ENCODE measurements at regions not wholly inside any gene's neighbourhood (a gene's known extent, or its start where the extent isn't known, plus 50 kb on each side); places are given as distances from the start of the nearest gene placed in this dataset.

- DNase-seq: no peak
These were observed 155.6 kb upstream of the HAAO start for GRCh38 chr2:42947809-42948600.

DNA sequence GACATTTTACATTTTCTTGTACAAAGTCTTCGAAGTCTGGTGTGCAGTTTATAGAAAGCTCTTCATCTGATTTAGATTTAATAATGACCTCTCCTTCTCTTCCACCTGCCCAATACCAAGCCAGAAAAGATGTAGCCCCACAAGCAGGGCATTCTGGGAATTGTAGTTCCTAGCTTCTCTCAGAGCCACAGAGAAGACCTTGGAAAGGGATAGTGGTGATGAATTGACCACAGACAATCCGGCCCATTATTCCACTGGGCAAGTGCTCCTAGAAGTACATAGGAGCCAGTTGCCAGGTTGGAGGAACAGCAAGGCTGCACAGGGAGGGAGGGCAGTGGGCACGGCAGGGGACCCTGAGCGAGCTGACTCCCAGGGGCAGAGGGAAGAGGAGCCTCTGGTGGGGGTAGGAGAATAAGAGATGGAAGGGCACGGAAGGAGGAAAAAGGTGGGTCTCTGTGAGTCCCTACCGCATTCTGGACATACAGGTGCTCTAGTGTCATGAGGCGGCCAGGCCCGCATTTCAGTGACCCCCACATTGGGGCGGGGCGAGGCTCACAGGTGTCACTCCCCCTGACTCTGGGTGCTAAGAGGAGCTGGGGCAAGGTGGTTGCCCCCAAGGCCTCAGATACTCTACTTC is 152.5 kb upstream of the HAAO start:
- DNase-seq: no peak

GRCh38 chr2:42942990-42943493 is 150.7 kb upstream of the HAAO start:
- DNase-seq: no peak

GRCh38 chr2:42942214-42942989 is 150.0 kb upstream of the HAAO start:
- no peak for DNase-seq

DNA sequence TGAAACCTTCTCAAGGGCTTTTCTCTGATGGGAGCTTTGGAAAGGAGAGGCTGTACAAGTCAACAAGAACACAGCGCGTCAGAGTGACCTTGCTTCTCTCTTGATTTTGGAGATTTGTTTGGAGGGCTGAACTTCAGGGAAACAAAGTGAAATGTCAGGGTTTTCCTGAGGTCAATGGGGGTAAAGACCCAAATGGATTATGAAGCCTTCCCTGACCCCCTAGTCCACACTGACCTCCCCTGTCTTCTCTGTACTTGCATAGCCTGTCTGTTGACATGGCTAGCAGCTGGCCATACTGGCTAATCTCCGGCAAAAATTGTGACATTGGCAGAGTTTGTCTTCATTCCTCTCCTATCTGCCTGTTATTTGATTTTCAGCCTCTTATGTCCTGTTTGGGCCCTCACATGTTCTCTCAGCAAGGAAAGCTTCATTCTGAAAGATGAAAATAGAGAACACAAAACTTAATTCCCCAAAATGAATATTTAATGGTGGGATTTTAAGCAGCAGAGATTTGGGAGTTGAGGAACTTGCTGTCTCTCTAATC is 149.3 kb upstream of the HAAO start:
- no peak for DNase-seq

- DNase-seq: no peak
These were observed 147.2 kb upstream of the HAAO start for GRCh38 chr2:42939411-42940206.

- no peak for DNase-seq
These were observed 146.4 kb upstream of the HAAO start for GRCh38 chr2:42938671-42939370.

DNA sequence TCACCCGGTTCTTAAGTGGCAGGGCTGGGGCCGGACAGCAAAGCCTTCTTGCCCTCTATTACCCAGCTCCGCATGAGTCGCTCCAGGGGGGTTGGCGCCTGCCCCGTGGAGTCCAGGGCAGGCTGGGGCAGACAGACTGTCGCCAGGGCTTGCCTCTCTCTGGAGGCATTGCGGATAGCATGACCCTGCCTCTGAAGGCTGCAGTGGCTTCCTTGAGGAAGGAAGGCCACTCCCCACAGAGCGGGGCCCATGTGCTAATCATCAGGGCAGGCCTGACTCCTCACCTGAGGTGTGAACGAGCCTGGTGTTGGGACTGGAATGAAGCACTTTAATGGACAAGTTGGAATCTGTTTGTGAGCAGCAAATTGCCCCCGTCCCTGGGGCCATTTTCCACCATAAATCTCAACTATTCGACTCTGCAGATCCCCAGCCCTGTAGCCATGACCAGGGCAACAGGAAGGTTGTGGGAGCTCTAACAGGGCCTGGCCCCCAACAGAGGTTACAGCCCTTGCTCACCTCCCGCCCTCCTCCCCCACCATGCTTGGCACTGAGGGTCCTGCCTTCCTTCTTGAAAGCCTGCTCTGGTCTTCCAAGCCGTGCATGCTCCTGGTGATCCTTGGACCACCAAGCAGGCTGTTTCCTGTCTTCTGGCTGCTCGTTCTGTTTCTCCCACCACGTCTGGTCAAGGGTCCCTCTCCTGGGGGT is 144.9 kb upstream of the HAAO start:
- no peak for DNase-seq

DNA sequence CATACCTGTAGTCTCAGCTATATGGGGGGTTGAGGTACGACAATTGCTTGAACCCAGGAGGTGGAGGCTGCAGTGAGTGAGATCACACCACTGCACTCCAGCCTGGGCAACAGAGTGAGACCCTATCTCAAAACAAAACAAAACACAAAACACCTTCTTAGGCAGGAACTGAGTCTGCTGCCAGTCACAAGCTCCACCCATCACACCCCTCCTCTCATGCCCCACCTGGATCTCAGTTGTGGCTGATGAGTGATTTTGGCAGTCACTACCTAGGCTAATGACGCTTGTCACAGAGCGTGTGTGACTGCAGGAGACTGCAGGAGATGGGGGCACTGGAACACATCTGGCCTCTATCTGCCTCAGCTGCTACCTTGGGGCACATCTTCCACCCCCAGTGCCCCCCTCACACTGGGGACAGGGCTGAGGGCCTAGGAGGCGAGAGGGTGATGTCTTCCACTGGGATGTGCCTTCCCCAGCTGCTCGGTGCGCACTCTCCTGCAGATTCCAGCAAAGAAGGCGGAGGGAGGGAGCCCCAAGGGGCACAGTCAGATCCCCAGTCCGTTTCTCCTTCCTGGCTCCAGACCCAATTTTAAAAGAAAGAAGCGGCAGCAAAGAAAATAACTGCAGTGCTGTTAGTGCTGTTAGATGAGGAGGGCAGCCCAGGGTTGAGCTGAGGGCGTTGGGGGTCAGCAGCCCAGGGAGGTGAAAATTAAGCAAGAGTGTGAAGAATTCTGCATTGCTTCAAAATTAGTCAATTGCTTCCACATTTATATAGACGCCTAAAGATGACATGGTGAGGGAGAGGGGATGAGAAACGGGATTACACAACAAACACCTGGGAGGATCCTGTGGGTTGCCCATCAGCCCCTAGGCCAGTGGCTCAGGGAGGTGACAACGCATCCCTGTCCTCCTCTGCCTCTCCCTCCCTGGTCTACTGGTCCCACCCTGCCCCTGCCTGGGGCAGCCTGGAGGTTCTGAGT is 143.6 kb upstream of the HAAO start:
- no peak for DNase-seq

- no peak for DNase-seq
These were observed 142.3 kb upstream of the HAAO start for GRCh38 chr2:42934580-42935186.

- no peak for DNase-seq
These were observed 141.5 kb upstream of the HAAO start for GRCh38 chr2:42933824-42934254.

- DNase-seq: no peak
These were observed 140.1 kb upstream of the HAAO start for GRCh38 chr2:42932271-42933151.

- DNase-seq: no peak
These were observed 139.4 kb upstream of the HAAO start for GRCh38 chr2:42931818-42932195.

DNA sequence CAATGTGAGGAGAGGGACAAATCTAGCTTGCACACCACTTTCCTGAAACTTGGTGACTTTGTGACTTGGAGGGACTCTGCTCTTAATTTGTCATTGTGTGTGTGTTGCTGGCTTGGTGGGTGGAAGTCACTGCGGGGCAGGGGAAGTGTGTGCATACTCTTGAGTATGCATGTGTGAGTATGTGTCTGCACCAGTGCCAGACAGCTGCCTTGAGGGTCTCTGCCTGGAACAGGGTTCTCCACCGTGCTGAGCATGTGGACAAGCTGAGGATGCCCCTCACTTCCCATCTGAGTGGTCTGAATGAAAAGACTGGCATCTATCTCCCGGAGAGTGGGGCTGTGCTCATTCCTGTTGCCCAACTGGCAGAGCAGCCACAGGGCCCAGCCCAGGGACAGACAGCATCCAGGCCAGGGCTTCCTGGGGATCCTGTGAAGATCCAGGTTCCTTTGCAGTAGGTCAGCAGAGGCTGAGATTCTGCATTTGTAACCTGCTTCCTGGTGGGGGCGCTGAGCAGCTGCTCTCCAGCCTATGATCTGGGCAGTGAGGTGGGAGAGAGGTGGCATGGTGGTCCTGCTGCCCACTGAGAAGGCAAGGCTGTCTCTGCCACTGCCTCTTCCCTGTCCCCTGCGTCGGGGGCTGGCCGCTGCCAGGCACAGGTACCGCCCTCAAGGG is 138.9 kb upstream of the HAAO start:
- DNase-seq: no peak

DNA sequence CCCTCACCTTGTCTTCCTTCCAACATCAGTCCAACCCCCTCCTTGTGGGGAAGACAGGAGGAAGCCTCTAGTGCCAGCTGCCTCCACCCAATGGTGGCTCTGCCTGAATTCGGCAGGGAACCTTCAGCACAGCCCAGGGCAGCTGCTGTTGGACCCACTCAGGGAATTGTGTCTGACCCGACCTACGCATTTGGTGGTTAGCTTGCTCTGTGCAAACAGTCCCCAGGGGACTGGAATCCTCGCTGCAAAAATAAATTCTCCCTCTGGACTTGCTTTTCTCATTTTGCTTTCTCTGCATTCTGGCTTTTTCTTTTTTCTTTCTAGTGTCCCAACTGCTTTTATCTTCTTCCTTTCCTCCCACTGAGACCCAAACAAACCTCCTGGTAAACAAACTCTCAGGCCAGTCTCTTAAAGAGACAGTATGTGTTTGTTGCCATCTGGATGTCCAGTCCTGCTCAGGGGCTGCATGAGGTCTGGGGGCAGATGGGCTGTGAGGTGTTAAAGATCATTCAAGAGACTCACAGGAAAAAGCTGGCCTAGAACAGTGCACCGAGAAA is 137.7 kb upstream of the HAAO start:
- no peak for DNase-seq

DNA sequence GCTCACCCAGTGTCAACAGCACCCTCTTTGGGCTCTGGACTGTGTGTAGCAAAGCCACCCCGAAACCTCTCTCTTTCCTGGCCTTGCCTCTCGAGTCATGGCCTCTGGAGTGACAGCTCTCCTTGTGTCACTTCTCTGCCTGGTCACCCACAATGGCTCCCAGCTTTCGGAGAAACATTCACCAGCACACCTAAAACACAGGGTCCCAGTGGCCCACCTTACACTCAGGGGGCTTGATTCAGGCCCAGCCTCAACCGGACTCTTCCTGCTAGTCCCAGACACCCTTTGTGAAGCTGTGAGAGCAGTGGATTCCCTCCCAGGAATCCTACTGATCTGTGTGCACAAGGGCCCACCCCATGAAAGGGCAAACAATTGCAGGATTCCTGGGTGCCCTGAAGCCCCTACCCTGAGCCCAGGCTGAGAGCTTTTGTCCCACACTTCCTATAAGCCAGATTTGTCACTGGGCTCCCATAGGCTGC is 137.2 kb upstream of the HAAO start:
- no peak for DNase-seq

Measured in NCI-H2081 treated with DMSO at 0.1 percent for 48 hours (cell line).